GM21360 (cell line): ENCODE measurements at regions not wholly inside any gene's neighbourhood (a gene's known extent, or its start where the extent isn't known, plus 50 kb on each side); places are given as distances from the start of the nearest gene placed in this dataset.

Source experiments
- ATAC-seq: cut with Tn5 transposase; IDR thresholded peaks from one replicate; pipeline ENCODE4 v1.9.1; 2021; ENCODE audit warnings: mild to moderate bottlenecking, moderate library complexity; ENCODE audit not compliant: unreplicated experiment

- no peak for ATAC-seq
Observed at GRCh38 chr14:65346895-65347294, 65.6 kb upstream of the FUT8 start.

- no peak for ATAC-seq
Observed at GRCh38 chr14:65348137-65348536, 64.4 kb upstream of the FUT8 start.

GRCh38 chr14:65349100-65349499, 63.4 kb upstream of the FUT8 start:
- ATAC-seq = no peak

GRCh38 chr14:65351493-65352194, 60.9 kb upstream of the FUT8 start:
- peak; percentile 50 for ATAC-seq

- ATAC-seq = no peak
Observed at GRCh38 chr14:65352964-65353530, 59.5 kb upstream of the FUT8 start.

GRCh38 chr14:65354131-65354530, 58.4 kb upstream of the FUT8 start:
- ATAC-seq = no peak

GRCh38 chr14:65354715-65355114, 57.8 kb upstream of the FUT8 start:
- ATAC-seq = no peak

- no peak for ATAC-seq
Observed at GRCh38 chr14:65356327-65356836, 56.1 kb upstream of the FUT8 start.

- no peak for ATAC-seq
Observed at GRCh38 chr14:65357113-65357512, 55.4 kb upstream of the FUT8 start.

GRCh38 chr14:65357689-65358088, 54.8 kb upstream of the FUT8 start:
- no peak for ATAC-seq

- no peak for ATAC-seq
Observed at GRCh38 chr14:65359503-65359902, 53.0 kb upstream of the FUT8 start.

- no peak for ATAC-seq
Observed at GRCh38 chr14:65360144-65360784, 52.3 kb upstream of the FUT8 start.

- ATAC-seq = no peak
Observed at GRCh38 chr14:65361920-65362319, 50.6 kb upstream of the FUT8 start.
